22Rv1 (cell line): ENCODE measurements at regions not wholly inside any gene's neighbourhood (a gene's known extent, or its start where the extent isn't known, plus 50 kb on each side); places are given as distances from the start of the nearest gene placed in this dataset.

Source experiments
- H3K27ac ChIP-seq: fragments of 450-650 bp; 2 replicates; pipeline ENCODE4 v1.5.1; 2017
- ZFX ChIP-seq: fragments of 450-650 bp; IDR thresholded peaks from 2 replicates; pipeline ENCODE4 v1.6.1; 2017; ENCODE audit warnings: antibody characterized with exemption, borderline replicate concordance
- TF ChIP-seq, protein P1 (sequence below): fragments of 450-650 bp; IDR thresholded peaks from 2 replicates; pipeline ENCODE4 v1.5.1; 2017; ENCODE audit warnings: mild to moderate bottlenecking

DNA sequence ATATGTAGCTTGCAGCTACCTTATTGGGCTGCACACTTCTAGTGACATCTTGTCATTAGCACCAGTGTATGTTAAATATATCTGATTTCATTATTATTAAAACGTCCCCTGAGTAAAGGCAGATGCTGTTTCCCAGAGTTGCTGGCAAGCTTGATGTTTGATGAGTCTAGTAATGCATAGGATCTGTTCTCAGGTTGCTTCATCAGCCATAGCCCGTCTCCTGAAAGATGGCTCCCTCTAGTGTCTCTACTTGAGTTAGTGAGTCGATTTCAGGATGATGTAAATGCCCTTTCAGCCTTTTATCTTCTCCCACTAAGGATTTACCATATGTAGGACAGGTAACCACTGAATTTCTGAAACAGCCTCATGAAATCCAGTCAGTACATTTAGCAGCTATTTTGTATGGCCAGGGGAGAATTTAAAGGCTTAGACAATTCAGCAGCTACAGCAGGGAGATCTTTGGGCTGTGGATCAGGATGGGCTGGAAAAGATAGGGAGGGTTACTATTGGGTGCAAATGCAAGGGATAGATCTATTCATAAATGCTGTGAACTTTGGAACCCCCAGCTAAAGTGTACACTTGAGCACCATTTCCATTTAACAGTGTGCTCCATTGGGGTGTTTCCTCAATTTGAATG lies 376.3 kb downstream of the CNTNAP4 start:
- no peak overlapping the region for H3K27ac ChIP-seq
- TF ChIP-seq, protein P1, sequence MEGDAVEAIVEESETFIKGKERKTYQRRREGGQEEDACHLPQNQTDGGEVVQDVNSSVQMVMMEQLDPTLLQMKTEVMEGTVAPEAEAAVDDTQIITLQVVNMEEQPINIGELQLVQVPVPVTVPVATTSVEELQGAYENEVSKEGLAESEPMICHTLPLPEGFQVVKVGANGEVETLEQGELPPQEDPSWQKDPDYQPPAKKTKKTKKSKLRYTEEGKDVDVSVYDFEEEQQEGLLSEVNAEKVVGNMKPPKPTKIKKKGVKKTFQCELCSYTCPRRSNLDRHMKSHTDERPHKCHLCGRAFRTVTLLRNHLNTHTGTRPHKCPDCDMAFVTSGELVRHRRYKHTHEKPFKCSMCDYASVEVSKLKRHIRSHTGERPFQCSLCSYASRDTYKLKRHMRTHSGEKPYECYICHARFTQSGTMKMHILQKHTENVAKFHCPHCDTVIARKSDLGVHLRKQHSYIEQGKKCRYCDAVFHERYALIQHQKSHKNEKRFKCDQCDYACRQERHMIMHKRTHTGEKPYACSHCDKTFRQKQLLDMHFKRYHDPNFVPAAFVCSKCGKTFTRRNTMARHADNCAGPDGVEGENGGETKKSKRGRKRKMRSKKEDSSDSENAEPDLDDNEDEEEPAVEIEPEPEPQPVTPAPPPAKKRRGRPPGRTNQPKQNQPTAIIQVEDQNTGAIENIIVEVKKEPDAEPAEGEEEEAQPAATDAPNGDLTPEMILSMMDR = peak; percentile 80
- TF ChIP-seq ZFX = no peak

DNA sequence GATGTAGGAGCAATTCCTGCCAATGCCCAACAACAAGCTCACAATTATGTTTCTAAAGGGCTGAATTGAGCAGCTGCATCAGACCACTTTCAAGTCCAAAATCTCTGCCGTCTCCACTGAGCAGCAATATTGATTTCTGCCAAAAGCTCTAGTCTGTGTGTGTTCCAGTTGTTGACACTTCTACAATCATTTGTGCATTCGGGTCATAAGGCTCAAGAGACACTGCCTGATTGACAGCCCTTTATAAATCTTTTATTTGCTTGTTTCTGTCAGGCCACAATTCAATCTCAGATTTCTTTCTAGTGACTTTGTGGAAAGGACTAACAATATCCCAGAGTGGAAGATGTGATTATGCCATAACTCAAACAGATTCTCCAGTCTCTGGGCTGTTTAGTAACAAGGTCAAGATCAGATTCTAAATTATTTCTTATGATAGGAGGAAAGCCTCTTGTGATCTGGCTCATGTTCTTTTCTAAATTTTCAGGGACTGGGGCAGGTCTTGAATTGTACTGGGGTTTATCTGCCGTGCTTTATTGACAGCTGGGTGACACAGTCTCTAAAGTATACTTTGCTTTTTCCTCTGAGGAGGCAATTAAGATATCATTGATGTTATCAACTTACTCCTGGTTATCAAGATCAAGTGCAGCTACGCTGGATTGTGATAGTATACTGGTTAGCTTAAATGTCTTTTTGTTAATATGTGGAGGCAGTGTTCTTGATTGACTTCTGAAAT lies 377.1 kb downstream of the CNTNAP4 start:
- no peak for TF ChIP-seq ZFX
- H3K27ac ChIP-seq = no peak overlapping the region

DNA sequence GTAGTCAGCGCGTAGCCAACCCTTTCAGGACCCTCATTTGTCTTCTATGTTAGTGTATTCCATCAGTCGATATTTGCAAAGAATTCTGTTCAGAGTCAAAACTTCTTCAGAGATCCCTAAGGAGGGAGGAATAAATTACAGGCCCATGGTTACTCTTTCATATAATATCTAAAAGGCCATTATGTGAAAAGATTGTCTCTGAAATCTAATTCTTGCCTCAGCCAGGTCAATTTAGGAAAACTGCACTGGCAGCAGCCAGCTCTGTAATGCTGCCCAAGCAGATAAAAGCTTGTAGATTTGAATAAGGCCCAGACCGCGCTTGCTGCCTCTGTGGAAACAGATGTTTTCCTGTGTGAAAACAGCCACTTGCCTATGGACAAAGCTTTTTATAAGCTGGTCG lies 379.8 kb downstream of the CNTNAP4 start:
- TF ChIP-seq, protein P1 = no peak
- TF ChIP-seq ZFX = no peak
- H3K27ac ChIP-seq = no peak overlapping the region

DNA sequence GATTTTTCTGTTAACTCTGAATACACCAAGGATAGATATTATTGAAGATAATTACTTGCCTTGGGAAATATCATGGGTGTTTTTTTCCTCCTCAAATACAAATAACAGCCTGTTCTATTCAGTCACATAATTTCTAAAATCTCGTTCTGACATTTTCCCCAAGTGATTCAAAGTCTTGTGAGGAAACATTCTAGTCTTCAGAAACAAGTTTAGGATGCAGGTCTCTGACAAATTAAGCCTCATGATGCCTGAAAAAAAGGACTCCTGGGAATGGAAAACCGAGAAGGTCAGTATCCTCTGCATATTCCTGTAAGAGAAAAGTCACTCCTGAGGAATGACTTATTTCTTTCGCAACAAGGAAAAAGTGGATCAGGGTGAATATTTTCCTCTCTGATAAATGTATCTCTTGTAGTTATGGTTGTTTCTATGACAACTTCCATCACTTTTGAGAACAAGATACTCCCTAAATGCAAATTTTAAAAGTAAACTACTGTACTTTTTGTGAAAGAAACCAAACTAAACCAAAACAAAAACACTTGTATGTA lies 384.6 kb downstream of the CNTNAP4 start:
- H3K27ac ChIP-seq = no peak overlapping the region
- no peak for TF ChIP-seq ZFX
- TF ChIP-seq, protein P1 = no peak

DNA sequence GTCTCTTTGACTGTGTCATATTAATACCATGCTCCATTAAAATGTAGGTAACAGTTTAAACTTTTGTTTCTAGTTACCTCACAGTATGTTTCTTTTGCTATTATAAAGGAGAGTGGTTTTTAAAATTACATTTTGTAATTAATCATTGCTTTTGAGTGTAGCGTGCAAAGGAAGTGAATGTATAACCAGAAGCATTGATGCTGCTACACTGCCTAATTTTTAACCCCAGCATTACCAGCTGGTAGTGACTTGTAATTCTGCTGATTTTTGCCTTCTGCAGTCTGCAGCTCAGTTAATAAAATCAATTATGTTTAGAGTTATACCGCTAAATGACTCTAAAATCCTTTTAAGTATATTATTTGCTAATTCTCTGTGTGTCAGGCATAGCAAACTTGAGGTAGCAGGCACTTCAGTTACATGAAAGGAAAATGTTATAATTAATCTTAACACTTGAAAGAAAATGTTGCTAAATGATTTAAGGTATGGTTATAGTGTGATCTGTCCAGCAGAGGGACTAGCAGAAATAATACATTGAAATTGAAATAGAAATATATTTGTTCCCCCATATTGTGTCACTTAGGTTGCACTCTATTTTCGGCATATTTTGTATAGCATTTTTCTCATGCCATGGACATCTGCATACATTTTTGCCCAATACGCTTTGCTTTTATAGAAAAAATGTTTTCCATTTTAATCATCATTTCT lies 388.5 kb downstream of the CNTNAP4 start:
- no peak for TF ChIP-seq ZFX
- TF ChIP-seq, protein P1 = 0 out of 2 replicates have a peak, but pooled peaks have one; percentile 7
- H3K27ac ChIP-seq = no peak overlapping the region

DNA sequence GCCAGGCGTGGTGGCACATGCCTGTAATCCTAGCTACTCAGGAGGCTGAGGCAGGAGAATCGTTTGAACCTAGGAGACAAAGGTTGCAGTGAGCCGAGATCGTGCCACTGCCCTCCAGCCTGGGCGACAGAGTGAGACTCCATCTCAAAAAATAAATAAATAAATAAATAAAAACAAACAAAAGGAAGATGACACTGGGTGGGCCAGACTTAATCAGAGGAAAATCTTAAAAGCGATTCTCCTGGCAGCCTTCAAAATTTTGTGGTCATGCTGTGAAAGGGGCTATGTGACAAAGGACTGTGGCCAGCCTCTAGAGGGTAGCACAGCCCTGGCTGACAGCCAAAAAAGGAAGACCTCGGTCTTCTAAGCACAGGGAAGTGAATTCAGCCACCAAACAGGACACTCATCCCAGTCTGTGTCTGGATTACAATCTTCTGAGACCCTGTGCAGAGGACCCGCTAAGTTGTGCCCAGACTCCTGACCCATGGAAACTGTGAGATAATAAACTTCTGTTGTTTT lies 391.1 kb downstream of the CNTNAP4 start:
- H3K27ac ChIP-seq = no peak overlapping the region
- no peak for TF ChIP-seq ZFX
- TF ChIP-seq, protein P1 = no peak

DNA sequence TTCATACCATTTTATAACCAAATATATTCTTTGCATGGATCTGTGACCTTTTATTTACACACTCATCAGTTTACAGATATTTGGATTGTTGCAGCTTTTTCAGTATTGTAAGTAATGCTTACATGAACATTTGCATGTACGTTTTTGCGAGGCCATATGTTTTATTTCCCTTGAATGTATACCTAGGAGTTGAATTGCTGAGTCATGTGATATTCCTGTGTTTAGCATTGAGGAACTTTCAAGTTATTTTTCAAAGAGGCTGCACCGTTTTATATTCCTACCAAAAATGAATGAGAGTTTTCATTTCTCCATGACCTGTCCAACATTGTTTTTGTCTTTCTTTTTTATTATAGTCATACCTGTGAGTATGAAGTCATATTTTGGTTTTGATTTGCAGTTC lies 392.1 kb downstream of the CNTNAP4 start:
- H3K27ac ChIP-seq = no peak overlapping the region
- TF ChIP-seq, protein P1 = no peak
- no peak for TF ChIP-seq ZFX
